Testis (tissue), 2 donors: ENCODE measurements at regions not wholly inside any gene's neighbourhood (a gene's known extent, or its start where the extent isn't known, plus 50 kb on each side); places are given as distances from the start of the nearest gene placed in this dataset.

Source experiments
- DNase-seq: peaks from one replicate; pipeline ENCODE4 v3.0.0-alpha.2; 2019
- H3K27ac ChIP-seq, 2 donors: fragments of 200-600 bp; sonication (generic); one replicate each; pipeline ENCODE4 v1.5.1; 2019
- H3K27me3 ChIP-seq: fragments of 200-600 bp; sonication (generic); one replicate; pipeline ENCODE4 v1.5.1; 2019
- H3K36me3 ChIP-seq: fragments of 200-600 bp; sonication (generic); one replicate; pipeline ENCODE4 v1.5.1; 2017; ENCODE audit warnings: low read depth; ENCODE audit errors: missing control alignments
- H3K4me1 ChIP-seq: fragments of 200-600 bp; sonication (generic); one replicate; pipeline ENCODE4 v1.5.1; 2019
- H3K4me3 ChIP-seq, 2 donors: fragments of 200-600 bp; sonication (generic); one replicate each; pipeline ENCODE4 v1.5.1; 2017 to 2019
- H3K9me3 ChIP-seq: fragments of 200-600 bp; sonication (generic); one replicate; pipeline ENCODE4 v1.5.1; 2017
- POLR2A ChIP-seq: fragments of 450-650 bp; IDR thresholded peaks from one replicate; pipeline ENCODE4 v1.6.1; 2017; ENCODE audit warnings: antibody characterized with exemption, mild to moderate bottlenecking, moderate library complexity
- WGBS, 2 donors: methylation state at CpG; one replicate each; pipeline ENCODE4 v1.1.5; 2018; 5-methylcytosine and 5-hydroxymethylcytosine counted together
- intact Hi-C: fragments of 100-400 bp; cut with DNase I; formaldehyde crosslinking; loops from one replicate; pipeline ENCODE4 v1.15.1; 2023; ENCODE audit warnings: low total_unique reads
- TF ChIP-seq, protein P1 (sequence below), 3 experiments: fragments of 450-650 bp in 2 of 3; fragments of 200-600 bp in 1 of 3; sonication (generic) in 1 of 3; IDR thresholded peaks; one replicate each; pipeline ENCODE4 v1.5.1; 2016 to 2019; ENCODE audit warnings: antibody characterized with exemption in 3 of 3, mild to moderate bottlenecking in 2 of 3, moderate library complexity in 1 of 3

DNA sequence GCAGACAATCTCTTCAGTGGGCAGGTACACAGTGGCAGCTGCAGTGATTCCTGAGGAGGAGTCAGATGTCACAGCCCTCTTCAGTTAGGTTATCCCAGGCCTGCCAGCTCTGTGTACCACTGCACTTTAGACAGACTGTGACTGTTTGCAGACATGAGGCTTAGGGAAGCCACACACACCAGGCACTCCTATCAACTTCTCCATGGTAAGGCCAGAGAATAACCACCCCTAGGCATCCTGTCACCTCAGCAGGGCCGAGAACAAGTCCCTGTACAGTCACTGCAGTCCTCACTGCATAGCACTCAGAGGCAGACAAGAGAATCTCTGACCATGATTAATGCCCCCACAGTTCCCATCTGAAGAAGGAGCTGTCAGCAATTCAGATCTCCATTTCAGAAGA lies 296.5 kb downstream of the GALC start:
- H3K4me1 ChIP-seq, result no peaks in the 10 kb centered on the region
- no peaks in the 10 kb centered on the region for H3K27me3 ChIP-seq
- no peaks in the 10 kb centered on the region for H3K9me3 ChIP-seq
- no peak overlapping the region for H3K4me3 ChIP-seq
- WGBS, 2 donors, result 80% methylated on average over 1 of the region's 1 CpG; no CpG with 5 or more reads in 1 of the 2 donors
- intact Hi-C loops, result no loop called here
- H3K27ac ChIP-seq, result no peak overlapping the region
- no peaks in the 10 kb centered on the region for H3K36me3 ChIP-seq
- no peak for TF ChIP-seq POLR2A
- TF ChIP-seq, protein P1, sequence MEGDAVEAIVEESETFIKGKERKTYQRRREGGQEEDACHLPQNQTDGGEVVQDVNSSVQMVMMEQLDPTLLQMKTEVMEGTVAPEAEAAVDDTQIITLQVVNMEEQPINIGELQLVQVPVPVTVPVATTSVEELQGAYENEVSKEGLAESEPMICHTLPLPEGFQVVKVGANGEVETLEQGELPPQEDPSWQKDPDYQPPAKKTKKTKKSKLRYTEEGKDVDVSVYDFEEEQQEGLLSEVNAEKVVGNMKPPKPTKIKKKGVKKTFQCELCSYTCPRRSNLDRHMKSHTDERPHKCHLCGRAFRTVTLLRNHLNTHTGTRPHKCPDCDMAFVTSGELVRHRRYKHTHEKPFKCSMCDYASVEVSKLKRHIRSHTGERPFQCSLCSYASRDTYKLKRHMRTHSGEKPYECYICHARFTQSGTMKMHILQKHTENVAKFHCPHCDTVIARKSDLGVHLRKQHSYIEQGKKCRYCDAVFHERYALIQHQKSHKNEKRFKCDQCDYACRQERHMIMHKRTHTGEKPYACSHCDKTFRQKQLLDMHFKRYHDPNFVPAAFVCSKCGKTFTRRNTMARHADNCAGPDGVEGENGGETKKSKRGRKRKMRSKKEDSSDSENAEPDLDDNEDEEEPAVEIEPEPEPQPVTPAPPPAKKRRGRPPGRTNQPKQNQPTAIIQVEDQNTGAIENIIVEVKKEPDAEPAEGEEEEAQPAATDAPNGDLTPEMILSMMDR (IDR thresholded peaks at IDR 0.05), result no peak
- no peak for DNase-seq

DNA sequence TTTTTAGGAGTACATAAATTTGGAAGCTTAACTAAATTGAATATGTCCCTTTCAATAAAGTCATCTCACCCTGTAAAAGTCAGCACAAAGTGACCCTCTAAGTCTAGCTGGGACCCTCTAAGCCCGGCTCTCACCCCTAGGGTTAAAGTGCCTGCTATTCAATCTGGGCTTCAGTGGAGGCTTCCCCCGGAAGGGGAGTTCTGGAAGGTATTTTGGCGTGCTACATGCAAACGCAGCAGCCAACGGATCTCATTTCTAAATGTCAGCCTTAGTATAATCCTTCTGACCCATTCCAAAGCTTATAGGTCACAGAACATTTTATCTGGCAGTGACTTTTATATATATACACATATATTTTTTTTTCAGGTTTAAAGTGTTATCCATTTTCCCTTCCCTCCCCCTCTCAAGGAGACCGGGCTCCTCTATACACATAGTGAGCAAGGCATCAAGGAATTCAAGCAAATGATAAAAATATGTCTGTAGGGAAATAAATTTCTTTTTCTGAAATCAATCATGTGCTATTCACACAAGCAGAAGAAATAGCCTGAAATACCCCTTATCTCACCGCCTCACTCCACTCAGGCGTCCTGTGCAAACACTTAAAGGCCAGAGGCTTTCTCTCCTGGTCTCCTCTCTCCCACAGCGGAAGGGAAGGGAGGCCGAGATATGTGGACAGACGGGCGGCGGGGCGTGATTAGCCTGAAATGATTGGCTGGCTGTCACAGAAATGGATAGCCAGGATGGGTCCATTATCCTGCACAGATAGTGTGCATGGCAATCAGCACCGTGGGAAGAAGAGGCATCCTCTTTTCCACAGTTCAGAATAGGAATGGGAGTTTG lies 301.7 kb downstream of the GALC start:
- DNase-seq, result peak; percentile 17
- H3K36me3 ChIP-seq, result no peaks in the 10 kb centered on the region
- no peaks in the 10 kb centered on the region for H3K9me3 ChIP-seq
- no peak for TF ChIP-seq POLR2A
- TF ChIP-seq, protein P1 (IDR thresholded peaks at IDR 0.05), result no peak
- WGBS, 2 donors, result 42 to 49% methylated on average over 15 of the region's 15 CpGs
- intact Hi-C loops, result no loop called here
- H3K4me1 ChIP-seq, result no peaks in the 10 kb centered on the region
- H3K27me3 ChIP-seq, result no peaks in the 10 kb centered on the region
- H3K4me3 ChIP-seq, result no peak overlapping the region
- no peak overlapping the region for H3K27ac ChIP-seq

- no peak overlapping the region for H3K4me3 ChIP-seq
- intact Hi-C loops, result no loop called here
These were observed 302.8 kb downstream of the GALC start for GRCh38 chr14:87690076-87690613.

GRCh38 chr14:87688524-87688923 lies 304.5 kb downstream of the GALC start:
- Histone ChIP-seq H3K4me3 (no peak overlapping the region), H3K36me3 (no peaks in the 10 kb centered on the region), H3K27ac (no peak overlapping the region), H3K9me3 (no peaks in the 10 kb centered on the region), H3K4me1 (no peaks in the 10 kb centered on the region), H3K27me3 (no peaks in the 10 kb centered on the region)
- 83 to 85% methylated on average over 3 of the region's 3 CpGs for WGBS, 2 donors
- DNase-seq, result no peak
- no peak for TF ChIP-seq POLR2A
- TF ChIP-seq, protein P1 (IDR thresholded peaks at IDR 0.05), result no peak
- intact Hi-C loops, result no loop called here

More at GRCh38 chr14:87690076-87690613, 302.8 kb downstream of the GALC start:
- no peaks in the 10 kb centered on the region for H3K27me3 ChIP-seq
- H3K36me3 ChIP-seq, result no peaks in the 10 kb centered on the region
- H3K9me3 ChIP-seq, result no peaks in the 10 kb centered on the region
- H3K27ac ChIP-seq, result no peak overlapping the region
- TF ChIP-seq, protein P1 (IDR thresholded peaks at IDR 0.05), result no peak
- no peak for TF ChIP-seq POLR2A
- no peaks in the 10 kb centered on the region for H3K4me1 ChIP-seq
- no peak for DNase-seq
- 25 to 43% methylated on average over 3 of the region's 3 CpGs for WGBS, 2 donors
